ENCODE measurements at regions not wholly inside any gene's neighbourhood (a gene's known extent, or its start where the extent isn't known, plus 50 kb on each side); places are given as distances from the start of the nearest gene placed in this dataset.
A peak's percentile ranks its signal among the peaks of the same experiment; 100 is the strongest.

- TF ChIP-seq ZBTB7A (IDR thresholded peaks at IDR 0.05; ENCODE audit: borderline replicate concordance, control insufficient read depth, low read depth, low read length) (no peak), CCAR2 (IDR thresholded peaks at IDR 0.05; ENCODE audit: low read depth, low read length) (no peak), CXXC5 (CRISPR knock-in tag; IDR thresholded peaks at IDR 0.05) (peak; percentile 40; the same call in 1 of the 2 replicates), RBM39 (optimal IDR thresholded peaks at IDR 0.05; ENCODE audit: low read depth, low read length) (no peak), VEZF1 (CRISPR knock-in tag; IDR thresholded peaks at IDR 0.05) (no peak), ADNP (tag; IDR thresholded peaks at IDR 0.05) (no peak), ZBTB2 (IDR thresholded peaks at IDR 0.05) (no peak), ZNF282 (CRISPR knock-in tag; IDR thresholded peaks at IDR 0.05) (no peak), PHTF2 (CRISPR knock-in tag; IDR thresholded peaks at IDR 0.05) (no peak), ZC3H11A (IDR thresholded peaks at IDR 0.05; ENCODE audit: low read depth, low read length) (no peak), ZSCAN32 (CRISPR knock-in tag; IDR thresholded peaks at IDR 0.05) (no peak), PTBP1 (IDR thresholded peaks at IDR 0.05; ENCODE audit: low read depth, low read length) (no peak), ZEB2 (IDR thresholded peaks at IDR 0.05) (peak; percentile 59; the same call in 1 of the 2 replicates), FOXP4 (CRISPR knock-in tag; IDR thresholded peaks at IDR 0.05; ENCODE audit: borderline replicate concordance) (no peak), NFXL1 (CRISPR knock-in tag; IDR thresholded peaks at IDR 0.05) (no peak), DMBX1 (CRISPR knock-in tag; IDR thresholded peaks at IDR 0.05; ENCODE audit: borderline replicate concordance) (0 out of 2 replicates have a peak, but pooled peaks have one; percentile 65), SMAD1 (IDR thresholded peaks at IDR 0.05; ENCODE audit: low read depth, low read length, partially characterized antibody) (no peak), BHLHE40 (IDR thresholded peaks at IDR 0.05; ENCODE audit: low read length) (peak; percentile 28; the same call in 1 of the 2 replicates), FOS (IDR thresholded peaks at IDR 0.05; ENCODE audit: extremely low read depth, insufficient read length) (no peak), SLC30A9 (CRISPR knock-in tag; IDR thresholded peaks at IDR 0.05) (no peak), ELK1 (CRISPR knock-in tag; IDR thresholded peaks at IDR 0.05) (no peak), ZNF395 (CRISPR knock-in tag; IDR thresholded peaks at IDR 0.05) (no peak), ZKSCAN1 (IDR thresholded peaks at IDR 0.05; ENCODE audit: low read depth, low read length) (no peak), SMAD4 (CRISPR knock-in tag; conservative IDR thresholded peaks at IDR 0.05) (peak; percentile 57)
Measured at GRCh38 chr5:68406767-68407241, 191.2 kb downstream of the PIK3R1 start (continued).

Data from K562 (cell line).